ENCODE measurements at regions not wholly inside any gene's neighbourhood (a gene's known extent, or its start where the extent isn't known, plus 50 kb on each side); places are given as distances from the start of the nearest gene placed in this dataset.

GRCh38 chr5:92599217-92599810 lies 981.7 kb downstream of the NR2F1-AS1 start:
- in situ Hi-C loops (cut with MboI; ENCODE audit: low sequenced_read_pairs in 4 of 4) = no loop called here
- intact Hi-C loops (cut with DNase I; ENCODE audit: low total_unique reads) = no loop called here
- Histone ChIP-seq H3K27me3 (no peaks in the 10 kb centered on the region), H3K4me1 (no peaks in the 10 kb centered on the region), H3K36me3 (no peaks in the 10 kb centered on the region), H3K9me3 (no peaks in the 10 kb centered on the region), H3K4me3 (no peak overlapping the region), H3K27ac (no peak overlapping the region)
- no peak for TF ChIP-seq POLR2A (IDR thresholded peaks at IDR 0.05)
- no peak for TF ChIP-seq CTCF (IDR thresholded peaks at IDR 0.05 in 4 of 5, conservative IDR thresholded peaks at IDR 0.05 in 1 of 5)
- ATAC-seq (no peak), DNase-seq (no peak)

DNA sequence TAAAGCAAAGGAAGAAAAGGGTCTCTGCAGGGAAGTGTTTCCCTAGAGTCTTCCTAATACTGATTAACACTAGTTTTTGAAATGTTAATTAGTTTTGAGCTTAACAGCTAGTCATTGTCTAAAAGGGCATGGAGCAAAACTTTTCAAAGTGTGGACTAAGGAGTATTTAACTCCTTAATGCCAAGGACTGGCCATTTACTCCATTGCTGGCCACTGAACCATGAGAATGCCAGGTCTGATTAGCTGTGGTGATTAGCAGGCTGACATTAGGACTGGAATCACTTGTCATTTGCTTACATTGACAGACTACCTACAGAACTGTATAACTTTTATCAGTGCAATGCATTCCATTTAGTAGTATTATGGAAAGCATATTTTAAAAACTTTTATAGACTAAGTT lies 987.0 kb downstream of the NR2F1-AS1 start:
- Histone ChIP-seq H3K9me3 (no peaks in the 10 kb centered on the region), H3K27me3 (no peaks in the 10 kb centered on the region), H3K4me1 (no peaks in the 10 kb centered on the region), H3K4me3 (no peak overlapping the region), H3K27ac (no peak overlapping the region), H3K36me3 (no peaks in the 10 kb centered on the region)
- intact Hi-C loops (cut with DNase I; ENCODE audit: low total_unique reads) (no loop called here), in situ Hi-C loops (cut with MboI; ENCODE audit: low sequenced_read_pairs in 4 of 4) (no loop called here)
- no peak for TF ChIP-seq POLR2A (IDR thresholded peaks at IDR 0.05)
- TF ChIP-seq CTCF (IDR thresholded peaks at IDR 0.05 in 4 of 5, conservative IDR thresholded peaks at IDR 0.05 in 1 of 5) = no peak
- DNase-seq (no peak), ATAC-seq (no peak)

DNA sequence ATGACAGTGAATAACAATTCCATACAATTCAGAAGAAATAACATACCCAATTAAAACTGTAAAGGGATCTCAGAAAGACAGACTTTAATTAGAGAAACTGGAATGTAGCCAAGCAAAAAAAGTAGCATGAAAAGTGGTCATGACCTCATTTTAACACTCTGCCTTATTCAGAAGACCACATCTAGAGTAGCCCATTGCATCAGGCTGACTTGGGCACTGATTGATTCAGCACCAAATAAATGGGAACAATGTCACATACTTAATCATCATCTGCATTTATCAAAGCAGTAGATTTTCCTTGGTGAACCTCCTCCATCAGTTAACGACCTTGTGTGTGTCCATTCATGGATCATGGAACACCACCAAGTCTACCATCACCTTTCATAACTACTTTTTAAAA lies 992.1 kb downstream of the NR2F1-AS1 start:
- Histone ChIP-seq H3K4me3 (no peak overlapping the region), H3K36me3 (no peaks in the 10 kb centered on the region), H3K9me3 (no peaks in the 10 kb centered on the region), H3K27ac (no peak overlapping the region), H3K27me3 (no peaks in the 10 kb centered on the region), H3K4me1 (no peaks in the 10 kb centered on the region)
- TF ChIP-seq POLR2A (IDR thresholded peaks at IDR 0.05) (no peak), CTCF (IDR thresholded peaks at IDR 0.05 in 4 of 5, conservative IDR thresholded peaks at IDR 0.05 in 1 of 5) (no peak)
- intact Hi-C loops (cut with DNase I; ENCODE audit: low total_unique reads) = no loop called here
- DNase-seq = no peak
- ATAC-seq = no peak
- in situ Hi-C loops (cut with MboI; ENCODE audit: low sequenced_read_pairs in 4 of 4) = no loop called here

DNA sequence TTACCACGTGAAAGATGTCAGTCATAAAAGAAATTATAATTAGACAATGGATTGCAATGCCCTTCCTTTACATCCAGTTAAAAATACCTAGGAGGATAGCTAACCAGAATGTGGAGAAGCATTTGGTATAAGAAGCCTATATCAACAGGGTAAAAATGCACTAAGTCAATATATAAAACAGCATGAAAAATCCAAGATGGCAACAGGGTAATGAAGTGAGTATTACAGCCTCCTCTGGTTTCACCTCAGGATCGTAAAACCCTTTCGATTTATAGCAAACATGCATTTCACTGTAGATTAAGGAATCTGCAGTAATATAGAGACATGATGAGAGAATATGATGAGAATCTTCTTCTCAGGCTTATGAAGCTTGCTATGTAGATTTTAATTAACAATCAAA lies 999.3 kb downstream of the NR2F1-AS1 start:
- Histone ChIP-seq H3K27ac (no peak overlapping the region), H3K4me3 (no peak overlapping the region), H3K27me3 (no peaks in the 10 kb centered on the region), H3K9me3 (no peaks in the 10 kb centered on the region), H3K36me3 (no peaks in the 10 kb centered on the region), H3K4me1 (no peaks in the 10 kb centered on the region)
- in situ Hi-C loops (cut with MboI; ENCODE audit: low sequenced_read_pairs in 4 of 4) (no loop called here), intact Hi-C loops (cut with DNase I; ENCODE audit: low total_unique reads) (no loop called here)
- DNase-seq (no peak), ATAC-seq (no peak)
- TF ChIP-seq POLR2A (IDR thresholded peaks at IDR 0.05) (no peak), CTCF (IDR thresholded peaks at IDR 0.05 in 4 of 5, conservative IDR thresholded peaks at IDR 0.05 in 1 of 5) (no peak)

DNA sequence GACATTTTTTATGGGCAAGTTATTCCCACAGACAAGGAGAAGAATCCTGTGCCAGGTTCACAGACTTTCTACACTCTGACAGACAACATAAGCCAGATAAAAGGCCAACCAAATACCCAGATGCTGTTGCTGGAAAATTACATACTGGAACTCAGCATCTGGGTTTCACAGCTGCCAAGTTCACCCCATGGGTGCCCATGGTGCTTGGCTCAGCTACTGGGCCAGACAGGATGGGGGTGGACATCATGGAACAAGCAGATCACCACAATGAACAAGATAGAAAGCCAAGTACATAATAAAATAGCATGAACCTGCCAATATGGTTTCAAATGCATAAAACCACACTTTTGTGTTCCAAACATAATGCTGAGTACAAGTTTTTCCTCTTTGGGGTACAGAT lies 999.8 kb downstream of the NR2F1-AS1 start:
- H3K4me3 ChIP-seq = no peak overlapping the region
- no peaks in the 10 kb centered on the region for H3K9me3 ChIP-seq
- in situ Hi-C loops (cut with MboI; ENCODE audit: low sequenced_read_pairs in 4 of 4) = no loop called here
- no peak overlapping the region for H3K27ac ChIP-seq
- H3K36me3 ChIP-seq = no peaks in the 10 kb centered on the region
- intact Hi-C loops (cut with DNase I; ENCODE audit: low total_unique reads) = no loop called here
- no peak for TF ChIP-seq CTCF (IDR thresholded peaks at IDR 0.05 in 4 of 5, conservative IDR thresholded peaks at IDR 0.05 in 1 of 5)
- ATAC-seq = no peak
- H3K4me1 ChIP-seq = no peaks in the 10 kb centered on the region
- no peaks in the 10 kb centered on the region for H3K27me3 ChIP-seq
- DNase-seq = no peak
